ENCODE measurements at regions not wholly inside any gene's neighbourhood (a gene's known extent, or its start where the extent isn't known, plus 50 kb on each side); places are given as distances from the start of the nearest gene placed in this dataset.

GRCh38 chr22:20655623-20656022 lies 118.3 kb upstream of the SERPIND1 start:
- H3K36me3 ChIP-seq: no peaks in the 10 kb centered on the region
- H3K4me3 ChIP-seq: no peak overlapping the region
- H3K27me3 ChIP-seq (ENCODE audit: low read depth): peaks cover 5% of the 10 kb centered on the region
- no peak for TF ChIP-seq CTCF (IDR thresholded peaks at IDR 0.05; ENCODE audit: borderline replicate concordance)
- DNase-seq: no peak
- H3K9me3 ChIP-seq (replicated peaks): no peaks in the 10 kb centered on the region
- H3K4me1 ChIP-seq: no peaks in the 10 kb centered on the region
- intact Hi-C loops (cut with micrococcal nuclease): no loop called here
- H3K27ac ChIP-seq (replicated peaks): no peak overlapping the region

GRCh38 chr22:20656516-20656901 lies 117.4 kb upstream of the SERPIND1 start:
- Histone ChIP-seq H3K27ac (replicated peaks) (no peak overlapping the region), H3K36me3 (no peaks in the 10 kb centered on the region), H3K4me3 (no peak overlapping the region), H3K9me3 (replicated peaks) (no peaks in the 10 kb centered on the region), H3K4me1 (no peaks in the 10 kb centered on the region), H3K27me3 (ENCODE audit: low read depth) (peaks cover 9% of the 10 kb centered on the region)
- DNase-seq: no peak
- intact Hi-C loops (cut with micrococcal nuclease): no loop called here
- no peak for TF ChIP-seq CTCF (IDR thresholded peaks at IDR 0.05; ENCODE audit: borderline replicate concordance)

- H3K4me3 ChIP-seq: no peak overlapping the region
- intact Hi-C loops (cut with micrococcal nuclease): no loop called here
- H3K27me3 ChIP-seq (ENCODE audit: low read depth): peaks cover 14% of the 10 kb centered on the region
- TF ChIP-seq CTCF (IDR thresholded peaks at IDR 0.05; ENCODE audit: borderline replicate concordance): no peak
- H3K9me3 ChIP-seq (replicated peaks): no peaks in the 10 kb centered on the region
- no peak overlapping the region for H3K27ac ChIP-seq (replicated peaks)
- no peaks in the 10 kb centered on the region for H3K4me1 ChIP-seq
- no peak for DNase-seq
- H3K36me3 ChIP-seq: no peaks in the 10 kb centered on the region
Measured at GRCh38 chr22:20656902-20657836, 116.7 kb upstream of the SERPIND1 start.

Measured in left ventricle myocardium inferior (tissue), 1 donor.